Ascending aorta (tissue), 2 donors: ENCODE measurements at regions not wholly inside any gene's neighbourhood (a gene's known extent, or its start where the extent isn't known, plus 50 kb on each side); places are given as distances from the start of the nearest gene placed in this dataset.
"Not testable (repeated sequence)": the region's sequence is repeated elsewhere in the genome, so short reads cannot be mapped to it uniquely, and the experiment has no call there.

ENCODE experiments used
- DNase-seq, 2 donors: peaks; one replicate each; pipeline ENCODE4 v3.0.0-alpha.2; 2019; ENCODE audit warnings: low spot score in 2 of 2
- H3K27ac ChIP-seq, 2 donors: fragments of 200-600 bp; sonication (generic); one replicate each; pipeline ENCODE4 v1.5.1; 2016 to 2017; ENCODE audit warnings: mild to moderate bottlenecking in 1 of 2
- H3K27me3 ChIP-seq: fragments of 200-600 bp; sonication (generic); one replicate; pipeline ENCODE4 v1.5.1; 2017
- H3K36me3 ChIP-seq, 2 donors: fragments of 200-600 bp; sonication (generic); one replicate each; pipeline ENCODE4 v1.5.1; 2016
- H3K4me1 ChIP-seq, 2 donors: fragments of 200-600 bp; sonication (generic); one replicate each; pipeline ENCODE4 v1.5.1; 2016 to 2017; ENCODE audit warnings: mild to moderate bottlenecking in 1 of 2
- H3K4me3 ChIP-seq, 2 donors: fragments of 200-600 bp; sonication (generic); one replicate each; pipeline ENCODE4 v1.5.1; 2016 to 2017; ENCODE audit warnings: mild to moderate bottlenecking in 1 of 2
- H3K9me3 ChIP-seq, 2 donors: fragments of 200-600 bp; sonication (generic); one replicate each; pipeline ENCODE4 v1.5.1; 2016
- CTCF ChIP-seq, 3 experiments: fragments of 200-600 bp in 2 of 3; fragments of 450-650 bp in 1 of 3; sonication (generic) in 2 of 3; IDR thresholded peaks; one replicate each; pipeline ENCODE4 v1.5.1; 2016 to 2019; ENCODE audit warnings: antibody characterized with exemption in 3 of 3, mild to moderate bottlenecking in 1 of 3, moderate library complexity in 1 of 3
- intact Hi-C: fragments of 100-400 bp; cut with DNase I; formaldehyde crosslinking; loops from one replicate; pipeline ENCODE4 v1.15.1; 2023

DNA sequence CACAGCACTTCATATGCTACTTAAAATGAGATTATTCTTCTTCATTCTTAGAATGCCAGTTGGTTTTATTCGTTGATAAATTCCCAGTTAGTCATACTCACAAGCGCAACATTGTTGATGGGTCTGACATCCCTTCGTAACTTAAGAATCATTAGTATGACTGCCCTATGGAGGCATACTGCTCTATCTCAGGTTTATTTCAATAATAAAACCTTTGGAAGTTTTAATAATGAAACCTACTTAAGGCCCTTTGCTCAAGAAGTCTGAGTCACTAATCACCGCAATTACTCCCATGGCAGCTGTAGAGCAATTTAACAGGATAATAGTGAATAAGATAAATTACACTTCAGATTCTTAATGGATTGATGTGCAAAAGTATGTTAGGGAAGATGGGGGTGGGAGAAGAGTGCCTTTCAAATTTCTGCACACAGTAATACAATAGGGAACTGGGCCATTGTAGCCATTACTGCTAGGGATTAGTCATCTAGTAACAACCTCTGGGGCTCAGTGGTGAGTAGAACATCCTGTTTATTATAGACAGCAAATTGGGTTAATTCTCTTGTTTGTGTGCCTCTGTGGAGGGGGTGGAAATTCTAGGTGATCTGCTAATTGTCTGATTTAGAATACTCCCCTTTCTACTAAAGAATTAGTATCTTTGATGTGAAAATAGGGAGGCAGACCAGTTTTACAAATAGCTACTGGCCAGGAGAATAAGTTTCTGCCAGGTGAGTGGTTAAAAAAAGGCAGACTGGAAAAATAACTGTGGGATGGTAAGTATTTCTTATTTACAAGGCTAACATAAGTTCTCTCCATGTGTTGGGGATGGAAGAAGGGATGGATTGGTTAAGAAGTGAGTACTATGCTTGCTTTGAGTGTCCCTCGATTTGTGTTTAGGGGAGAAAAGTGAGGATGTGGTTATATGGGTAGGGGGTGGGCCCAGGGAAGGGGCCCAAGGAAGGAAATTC lies 74.5 kb upstream of the VKORC1L1 start:
- TF ChIP-seq CTCF (IDR thresholded peaks at IDR 0.05) = no peak
- intact Hi-C loops = no loop called here
- DNase-seq = no peak
- Histone ChIP-seq H3K9me3 (no peaks in the 10 kb centered on the region), H3K27ac (no peak overlapping the region), H3K4me1 (no peaks in the 10 kb centered on the region), H3K36me3 (no peaks in the 10 kb centered on the region), H3K27me3 (no peaks in the 10 kb centered on the region), H3K4me3 (no peak overlapping the region)

DNA sequence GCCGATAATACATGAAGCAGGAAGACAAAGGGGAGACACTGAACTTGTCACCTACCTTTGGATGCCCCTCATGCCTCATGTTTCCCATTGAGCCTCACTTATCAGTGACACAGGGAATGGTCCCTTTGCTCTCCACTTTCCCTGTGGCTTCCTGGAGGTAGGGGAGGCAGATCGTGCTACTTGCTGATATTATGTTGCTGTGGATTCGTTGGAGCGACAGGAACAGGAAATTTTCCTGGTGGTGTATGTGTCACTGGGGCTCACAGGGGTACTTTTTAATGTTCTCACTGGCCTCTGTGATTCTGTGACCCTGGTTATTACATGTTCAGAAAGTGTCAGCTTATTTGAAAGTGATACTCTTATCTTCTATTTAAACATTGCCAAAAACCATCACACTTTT lies 72.7 kb upstream of the VKORC1L1 start:
- H3K36me3 ChIP-seq, H3K27ac ChIP-seq, H3K27me3 ChIP-seq, DNase-seq, H3K4me1 ChIP-seq, H3K9me3 ChIP-seq, H3K4me3 ChIP-seq, intact Hi-C loops: not testable (repeated sequence)

- H3K4me3 ChIP-seq = no peak overlapping the region
- no peak for TF ChIP-seq CTCF (IDR thresholded peaks at IDR 0.05)
- no peaks in the 10 kb centered on the region for H3K4me1 ChIP-seq
- no peak overlapping the region for H3K27ac ChIP-seq
- no peak for DNase-seq
- H3K9me3 ChIP-seq = no peaks in the 10 kb centered on the region
- H3K27me3 ChIP-seq = no peaks in the 10 kb centered on the region
- H3K36me3 ChIP-seq = no peaks in the 10 kb centered on the region
- intact Hi-C loops = no loop called here
These were observed 72.0 kb upstream of the VKORC1L1 start for GRCh38 chr7:65800890-65801341.

DNA sequence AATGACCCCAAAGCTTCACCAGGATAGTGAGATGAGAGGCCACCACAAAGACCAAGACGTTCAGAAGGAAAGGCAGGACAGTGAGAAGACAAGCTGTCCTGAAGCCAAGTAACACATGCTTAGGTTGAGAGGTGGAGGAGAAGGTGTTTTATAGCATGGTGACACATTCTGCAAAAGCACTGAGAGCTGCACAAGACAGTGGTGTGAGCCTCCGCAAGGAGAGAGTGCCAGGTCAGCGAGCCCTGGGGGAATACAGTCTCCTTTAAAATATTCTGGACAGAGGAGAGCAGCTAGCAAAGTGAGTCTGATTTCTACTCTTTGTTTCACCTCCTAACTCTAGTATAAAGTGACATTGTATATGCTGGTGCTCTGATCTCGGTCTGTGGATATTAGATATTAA lies 68.0 kb upstream of the VKORC1L1 start:
- no peak for TF ChIP-seq CTCF (IDR thresholded peaks at IDR 0.05)
- intact Hi-C loops = no loop called here
- Histone ChIP-seq H3K9me3 (no peaks in the 10 kb centered on the region), H3K27ac (no peak overlapping the region), H3K4me3 (no peak overlapping the region), H3K36me3 (no peaks in the 10 kb centered on the region), H3K4me1 (no peaks in the 10 kb centered on the region), H3K27me3 (no peaks in the 10 kb centered on the region)
- DNase-seq = no peak

DNA sequence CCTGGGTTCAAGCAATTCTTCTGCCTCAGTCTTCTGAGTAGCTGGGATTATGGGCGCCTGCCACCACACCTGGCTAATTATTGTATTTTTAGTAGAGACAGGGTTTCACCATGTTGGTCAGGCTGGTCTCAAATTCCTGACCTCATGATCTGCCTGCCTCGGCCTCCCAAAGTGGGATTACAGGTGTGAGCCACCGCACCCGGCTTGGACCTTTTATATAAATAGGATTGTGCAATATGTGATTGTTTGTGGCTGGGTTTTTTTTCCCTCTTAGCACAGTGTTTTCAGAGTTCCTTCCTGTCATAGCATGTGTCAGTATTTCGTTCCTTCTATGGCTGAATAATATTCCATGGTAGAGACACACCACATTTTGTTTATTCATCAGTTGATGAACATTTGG lies 65.8 kb upstream of the VKORC1L1 start:
- H3K9me3 ChIP-seq, H3K4me3 ChIP-seq, H3K4me1 ChIP-seq, DNase-seq, intact Hi-C loops, H3K36me3 ChIP-seq, H3K27me3 ChIP-seq, H3K27ac ChIP-seq: not testable (repeated sequence)

- H3K27me3 ChIP-seq = no peaks in the 10 kb centered on the region
- DNase-seq = no peak
- no peak for TF ChIP-seq CTCF (IDR thresholded peaks at IDR 0.05)
- no peaks in the 10 kb centered on the region for H3K4me1 ChIP-seq
- no peaks in the 10 kb centered on the region for H3K9me3 ChIP-seq
- H3K27ac ChIP-seq = no peak overlapping the region
- intact Hi-C loops = no loop called here
- H3K36me3 ChIP-seq = no peaks in the 10 kb centered on the region
- no peak overlapping the region for H3K4me3 ChIP-seq
These were observed 63.5 kb upstream of the VKORC1L1 start for GRCh38 chr7:65809259-65809981.
